Frontal cortex (tissue), 3 donors: ENCODE measurements at regions not wholly inside any gene's neighbourhood (a gene's known extent, or its start where the extent isn't known, plus 50 kb on each side); places are given as distances from the start of the nearest gene placed in this dataset.
"Not testable (repeated sequence)": the region's sequence is repeated elsewhere in the genome, so short reads cannot be mapped to it uniquely, and the experiment has no call there.

Experiments used
- DNase-seq, 2 donors: peaks; one replicate each; pipeline ENCODE4 v3.0.0; 2012; ENCODE audit warnings: low spot score in 2 of 2
- FAIRE-seq: peaks from 2 replicates; lab custom pipeline; 2012; peaks lifted over from hg19 to GRCh38; lab: Jason Lieb, UNC
- donor health status: control.
- donor health status: control.
- donor health status: control.

DNA sequence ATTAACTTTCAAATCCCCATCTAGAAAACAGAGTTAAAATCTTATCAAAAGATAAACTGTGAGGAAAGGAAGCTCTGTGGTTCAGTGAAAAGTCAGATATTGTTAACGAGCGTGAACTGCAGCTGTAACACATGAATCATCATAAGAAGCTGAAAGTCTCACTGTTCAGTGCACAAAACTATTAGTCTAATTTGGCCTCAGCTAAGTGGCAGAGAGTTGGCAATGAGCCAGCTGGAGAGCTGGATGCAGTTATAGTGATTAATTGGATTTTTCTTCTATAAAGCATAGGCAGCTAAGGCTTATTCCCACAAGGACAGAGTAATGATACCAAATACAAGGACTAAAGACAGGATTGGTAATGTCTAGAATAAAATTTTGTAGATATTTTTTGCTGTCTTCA, 101.1 kb upstream of the ABCB5 start:
- no peak for FAIRE-seq
- peak; percentile 6 to 10 for DNase-seq

DNA sequence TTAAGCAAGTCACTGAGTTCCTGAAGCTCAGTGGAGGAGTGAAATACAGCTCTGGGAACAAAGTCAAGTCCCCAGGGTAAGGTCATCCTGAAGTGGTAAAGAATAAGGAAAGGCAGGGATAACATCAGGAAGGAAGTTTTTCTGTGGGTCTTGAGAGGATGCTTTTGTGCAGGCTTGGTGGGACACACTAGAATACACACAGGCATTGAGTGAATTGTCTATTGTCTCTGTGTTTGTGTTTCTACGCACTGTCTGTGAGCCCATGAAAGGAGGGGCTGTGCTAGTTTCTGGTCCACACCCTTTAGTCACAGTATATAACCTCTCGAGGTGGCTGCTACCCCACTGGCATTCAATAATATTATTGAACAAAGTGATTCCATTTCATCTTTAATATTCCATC, 95.8 kb upstream of the ABCB5 start:
- no peak for DNase-seq
- no peak for FAIRE-seq

DNA sequence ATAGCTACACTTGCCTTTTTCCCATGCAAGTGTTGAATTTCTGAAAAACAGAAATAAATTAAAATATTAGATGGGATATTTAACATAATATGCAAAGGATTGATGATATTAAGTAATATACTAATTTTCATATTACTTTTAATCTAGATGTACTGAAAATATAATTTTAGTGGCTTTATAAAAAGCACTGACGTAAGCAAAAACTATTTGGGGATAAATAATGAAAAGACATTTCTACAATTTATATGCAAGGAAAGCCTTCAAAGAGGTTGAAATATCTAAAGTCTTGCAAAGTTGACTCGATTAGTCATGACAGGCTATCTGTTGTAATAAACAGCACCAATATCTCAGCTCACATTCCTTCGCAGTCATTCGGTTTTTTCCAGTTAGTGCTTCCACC, 94.9 kb upstream of the ABCB5 start:
- DNase-seq: no peak
- no peak for FAIRE-seq

DNA sequence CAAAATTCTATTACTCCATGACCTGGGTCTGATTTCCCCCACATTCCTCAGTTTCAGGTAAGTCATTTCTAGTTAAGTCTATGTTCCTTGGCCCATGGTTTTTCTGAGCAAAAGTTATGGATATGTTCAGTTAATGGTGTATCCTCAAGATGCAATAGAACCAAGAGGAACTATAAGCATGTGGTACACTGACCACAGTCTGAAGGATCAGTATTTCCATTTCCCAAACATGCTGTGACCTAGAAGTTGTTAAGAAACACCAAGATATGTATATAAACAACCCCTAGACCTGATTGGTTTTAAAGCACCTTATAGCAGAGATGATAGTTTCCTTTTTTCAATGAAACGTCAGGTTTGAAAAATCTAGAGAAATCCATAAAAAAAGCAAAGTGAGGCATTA, 94.2 kb upstream of the ABCB5 start:
- no peak for DNase-seq
- no peak for FAIRE-seq

DNA sequence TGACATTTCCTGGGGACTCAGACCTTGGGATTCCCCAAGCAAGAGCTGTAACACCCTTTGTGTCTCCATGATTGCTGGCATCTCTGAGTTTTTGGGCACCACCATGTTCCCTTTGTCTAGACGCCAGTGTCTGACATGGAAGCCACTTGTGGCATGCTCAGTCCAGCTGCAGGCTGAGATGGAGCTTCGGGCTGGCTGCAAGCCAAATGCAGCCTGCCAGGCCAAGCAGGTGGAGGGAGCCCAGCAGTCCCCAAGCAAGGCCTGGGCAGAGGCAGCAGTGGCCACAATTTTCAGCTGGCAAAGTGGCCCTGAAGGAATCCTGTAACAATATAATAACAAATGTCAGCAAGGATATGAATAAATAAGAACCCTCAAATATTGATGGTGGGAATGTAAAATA, 86.2 kb upstream of the ABCB5 start:
- DNase-seq (no peak), FAIRE-seq (no peak)

DNA sequence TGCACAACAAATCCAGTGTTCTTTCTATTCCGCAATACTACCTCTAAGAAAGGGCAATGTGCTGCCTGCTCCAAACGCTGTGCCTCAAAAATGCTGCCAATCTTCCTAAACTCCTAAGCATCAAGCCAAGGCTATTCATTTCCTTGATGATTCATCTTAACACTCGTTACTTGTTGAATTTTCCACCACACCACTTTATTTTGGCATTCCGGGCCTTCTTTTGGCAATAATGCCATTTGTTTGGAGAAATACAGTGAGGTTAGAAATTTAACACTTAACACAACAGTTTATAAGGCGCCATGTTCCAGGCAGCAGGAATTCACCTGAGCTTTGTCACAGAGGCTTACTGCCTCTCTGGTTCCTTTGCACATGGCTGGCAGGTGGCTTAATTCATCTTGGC, 82.6 kb upstream of the ABCB5 start:
- DNase-seq (no peak), FAIRE-seq (no peak)

DNA sequence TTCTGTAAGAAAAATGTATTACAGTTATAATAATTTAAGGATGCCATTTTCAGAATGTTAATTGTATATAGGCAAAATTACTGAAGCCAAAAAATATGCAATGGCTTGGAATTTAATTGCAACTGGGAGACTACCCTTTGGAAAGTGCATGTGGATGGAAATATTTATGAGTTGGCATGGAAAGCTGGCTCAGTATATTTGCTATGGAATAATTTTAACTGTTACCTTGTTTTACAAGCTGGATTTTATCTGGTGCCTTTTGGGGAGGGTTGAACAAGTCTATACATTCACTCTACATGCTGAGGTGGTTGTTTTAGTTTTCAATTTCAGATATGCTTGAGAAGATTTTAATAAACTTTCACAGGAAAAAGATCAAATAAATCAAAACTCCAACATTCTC, 80.9 kb upstream of the ABCB5 start:
- no peak for DNase-seq
- FAIRE-seq: no peak

DNA sequence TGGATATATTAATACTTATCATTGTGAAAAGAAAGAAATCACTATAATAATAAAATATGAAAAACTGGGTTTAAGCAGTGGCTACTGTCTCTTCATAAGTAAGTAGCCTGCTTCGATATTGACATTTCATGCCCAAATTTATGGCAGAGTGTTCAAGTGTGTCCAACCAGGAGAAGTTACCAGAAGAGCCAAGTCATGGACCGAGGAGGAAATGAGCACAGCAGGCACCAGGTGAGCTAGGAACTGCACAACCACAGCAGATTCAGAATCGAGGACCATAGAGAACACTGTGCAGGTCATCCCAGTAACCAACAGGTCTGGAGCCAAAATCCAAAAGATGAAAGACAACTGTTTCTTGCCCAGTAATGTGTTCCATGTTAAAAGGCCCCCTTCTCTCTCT, 79.9 kb upstream of the ABCB5 start:
- DNase-seq (no peak), FAIRE-seq (no peak)

DNA sequence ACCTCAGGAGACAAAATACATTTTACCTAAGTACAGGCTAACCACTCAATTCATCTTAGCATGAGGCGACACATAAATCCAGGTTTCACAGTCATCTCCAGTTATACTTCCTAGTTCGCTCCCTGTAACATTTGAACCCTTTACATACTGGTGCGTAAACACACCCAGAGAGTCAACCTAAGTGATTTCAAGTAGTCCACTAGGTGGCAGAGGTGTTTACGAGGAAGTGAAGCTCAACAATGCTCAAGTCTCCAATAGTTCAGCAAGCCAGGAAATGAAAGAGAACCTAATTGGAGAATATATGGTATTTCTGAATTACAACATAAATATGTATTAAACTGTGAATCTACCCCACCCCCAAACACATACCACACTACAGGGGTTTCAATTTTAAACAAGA, 76.3 kb upstream of the ABCB5 start:
- no peak for FAIRE-seq
- DNase-seq: no peak

DNA sequence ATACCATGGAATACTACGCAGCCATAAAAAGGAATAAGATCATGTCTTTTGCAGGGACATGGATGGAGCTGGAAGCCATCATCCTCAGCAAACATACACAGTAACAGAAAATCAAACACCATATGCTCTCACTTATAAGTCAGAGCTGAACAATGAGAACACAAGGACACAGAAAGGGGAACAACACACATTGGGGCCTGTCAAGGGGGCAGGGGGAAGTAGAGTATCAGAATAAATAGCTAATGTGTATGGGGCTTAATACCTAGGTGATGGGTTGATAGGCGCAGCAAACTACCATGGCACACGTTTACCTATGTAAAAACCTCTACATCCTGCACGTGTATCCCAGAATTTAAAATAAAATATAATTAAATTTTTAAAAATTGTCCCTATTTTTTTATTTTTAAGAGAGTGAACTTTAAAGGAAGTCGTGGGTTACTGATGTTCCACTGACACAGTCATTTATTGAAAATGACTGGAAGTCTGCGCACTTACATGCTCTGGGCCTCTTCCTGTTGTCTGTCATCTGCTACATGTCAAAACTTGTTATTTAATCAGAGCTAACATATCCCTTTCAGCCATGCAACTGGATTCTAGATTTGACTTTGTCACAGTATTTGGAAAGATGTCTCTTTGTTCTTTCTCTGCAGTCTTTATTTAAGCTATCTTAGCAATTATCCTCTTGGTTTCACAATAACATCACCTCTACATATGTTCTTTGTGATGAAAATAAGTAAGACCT, 73.7 kb upstream of the ABCB5 start:
- FAIRE-seq (no peak), DNase-seq (no peak)

DNA sequence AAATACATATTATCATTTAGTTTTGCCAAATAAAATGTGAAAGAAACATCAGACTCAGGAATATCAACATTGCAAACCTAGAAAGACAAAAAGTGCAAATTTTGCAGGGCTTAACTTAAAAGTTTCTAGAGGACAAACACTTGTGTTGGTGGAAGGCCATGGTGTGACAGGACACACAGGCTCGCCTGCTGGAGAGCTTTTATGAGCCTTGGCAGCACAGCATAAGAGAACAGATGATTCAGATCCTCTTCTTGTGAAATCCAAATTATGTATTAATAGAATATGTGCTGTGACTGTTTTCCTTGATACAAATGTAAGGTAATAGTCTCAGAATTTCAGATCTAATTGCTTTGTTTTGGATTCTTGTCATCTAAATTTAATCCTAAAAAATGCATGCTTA, 72.9 kb upstream of the ABCB5 start:
- DNase-seq (no peak), FAIRE-seq (no peak)

DNA sequence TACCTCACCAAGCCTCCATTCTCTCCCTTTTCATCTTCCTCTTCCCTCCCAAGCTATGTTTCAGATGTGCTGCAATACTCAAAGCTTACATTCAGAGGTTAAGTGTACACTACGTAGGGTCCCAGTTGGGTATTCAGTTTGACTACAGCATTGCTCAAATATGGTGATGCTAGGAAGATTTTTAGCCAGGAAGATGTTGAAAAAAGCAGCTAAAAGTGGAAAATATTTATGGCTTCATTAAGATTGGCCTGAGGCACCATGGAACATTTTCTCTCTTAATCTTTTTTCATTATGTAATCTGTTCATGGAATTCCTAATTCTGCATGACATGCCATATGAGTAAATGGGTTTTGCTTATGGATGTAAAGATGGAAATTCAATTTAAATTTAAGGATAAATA, 72.0 kb upstream of the ABCB5 start:
- FAIRE-seq (no peak), DNase-seq (no peak)

DNA sequence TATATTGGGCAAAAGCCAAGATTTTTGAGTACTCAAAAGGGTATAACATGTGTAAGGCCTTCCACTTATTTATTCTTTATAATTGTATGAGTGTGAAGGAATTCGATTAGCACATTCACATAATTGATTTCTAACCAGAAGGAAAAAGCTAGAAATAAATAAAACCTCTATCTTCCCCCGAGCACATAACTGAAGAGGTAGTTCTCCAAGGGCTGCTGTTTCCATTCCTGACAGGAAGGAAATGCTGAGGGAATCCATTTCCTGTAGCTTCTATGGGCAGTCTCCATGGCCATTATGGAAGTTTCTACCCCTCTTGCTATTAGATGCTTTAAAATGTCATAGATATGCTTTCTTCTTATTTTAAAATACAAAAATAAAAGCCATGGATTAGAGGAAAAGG, 70.5 kb upstream of the ABCB5 start:
- DNase-seq (no peak), FAIRE-seq (no peak)

DNA sequence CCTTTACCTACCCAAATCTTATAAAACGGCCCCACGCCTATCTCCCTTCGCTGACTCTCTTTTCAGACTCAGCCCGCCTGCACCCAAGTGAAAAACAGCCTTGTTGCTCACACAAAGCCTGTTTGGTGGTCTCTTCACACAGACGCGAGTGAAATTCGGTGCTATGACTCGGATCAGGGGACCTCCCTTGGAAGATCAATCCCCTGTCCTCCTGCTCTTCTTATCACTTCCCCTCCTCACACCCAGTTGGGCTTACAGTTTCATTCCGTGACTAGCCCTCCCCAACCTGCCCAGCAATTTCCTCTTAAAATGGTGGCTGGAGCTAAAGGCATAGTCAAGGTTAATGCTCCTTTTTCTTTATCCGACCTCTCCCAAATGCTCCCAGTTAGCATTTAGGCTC, 68.5 kb upstream of the ABCB5 start:
- not testable (repeated sequence) for DNase-seq, FAIRE-seq

DNA sequence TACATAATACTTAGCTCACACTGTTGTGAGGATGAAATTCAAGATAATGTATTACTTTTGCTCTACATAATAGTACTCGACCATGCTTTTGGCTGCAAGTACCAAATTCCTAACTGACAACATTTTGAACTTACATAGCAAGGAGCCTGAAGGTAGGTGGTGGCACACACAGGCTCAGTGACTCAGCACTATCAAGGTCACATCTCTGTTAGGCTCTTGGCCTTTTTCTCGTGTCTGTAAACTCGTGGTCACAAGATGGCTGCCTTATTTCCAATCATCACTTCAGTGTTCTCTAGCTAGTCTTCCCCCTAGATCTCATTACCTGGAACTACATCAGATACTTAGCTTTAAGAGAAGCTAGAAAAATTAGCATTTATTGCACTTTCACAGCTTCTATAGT, 61.4 kb upstream of the ABCB5 start:
- DNase-seq: no peak
- no peak for FAIRE-seq

DNA sequence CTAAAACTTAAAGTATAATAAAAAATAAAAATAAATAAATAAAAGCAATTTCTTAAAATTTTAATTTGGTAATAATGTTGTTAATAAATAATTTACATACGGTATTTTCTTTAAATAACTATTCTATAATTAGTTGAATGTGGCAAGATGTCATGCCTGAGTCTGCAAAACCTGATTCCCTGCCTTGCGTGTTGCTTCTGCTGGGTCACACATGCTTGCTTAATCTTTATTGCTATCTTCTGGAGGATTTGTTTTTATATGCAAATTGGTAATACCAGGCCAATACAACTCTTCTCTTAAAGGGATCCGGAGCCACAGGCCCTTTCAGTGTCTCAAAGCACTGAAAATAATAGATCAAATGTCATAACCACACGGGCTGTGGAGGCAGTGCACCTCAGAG, 59.4 kb upstream of the ABCB5 start:
- FAIRE-seq (no peak), DNase-seq (no peak)

DNA sequence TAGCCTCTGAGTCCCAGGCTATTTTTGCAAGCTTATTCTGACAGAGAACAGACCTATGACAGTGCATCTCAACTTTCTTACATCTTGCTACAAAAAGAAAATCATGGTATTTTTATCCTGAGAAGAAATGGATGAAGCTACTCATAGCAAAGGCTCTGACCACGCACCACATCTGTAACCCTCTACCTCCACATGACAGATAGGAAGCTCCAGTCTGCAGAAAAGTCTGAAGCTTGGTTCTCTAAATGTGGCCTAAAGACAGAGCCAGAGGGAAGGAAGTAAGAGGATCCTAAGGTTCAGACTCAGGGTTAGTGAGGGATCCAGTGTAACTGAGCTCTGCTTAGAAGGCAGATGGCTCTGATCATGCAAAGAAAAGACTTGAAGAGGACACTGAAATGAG, 58.4 kb upstream of the ABCB5 start:
- FAIRE-seq: no peak
- no peak for DNase-seq

DNA sequence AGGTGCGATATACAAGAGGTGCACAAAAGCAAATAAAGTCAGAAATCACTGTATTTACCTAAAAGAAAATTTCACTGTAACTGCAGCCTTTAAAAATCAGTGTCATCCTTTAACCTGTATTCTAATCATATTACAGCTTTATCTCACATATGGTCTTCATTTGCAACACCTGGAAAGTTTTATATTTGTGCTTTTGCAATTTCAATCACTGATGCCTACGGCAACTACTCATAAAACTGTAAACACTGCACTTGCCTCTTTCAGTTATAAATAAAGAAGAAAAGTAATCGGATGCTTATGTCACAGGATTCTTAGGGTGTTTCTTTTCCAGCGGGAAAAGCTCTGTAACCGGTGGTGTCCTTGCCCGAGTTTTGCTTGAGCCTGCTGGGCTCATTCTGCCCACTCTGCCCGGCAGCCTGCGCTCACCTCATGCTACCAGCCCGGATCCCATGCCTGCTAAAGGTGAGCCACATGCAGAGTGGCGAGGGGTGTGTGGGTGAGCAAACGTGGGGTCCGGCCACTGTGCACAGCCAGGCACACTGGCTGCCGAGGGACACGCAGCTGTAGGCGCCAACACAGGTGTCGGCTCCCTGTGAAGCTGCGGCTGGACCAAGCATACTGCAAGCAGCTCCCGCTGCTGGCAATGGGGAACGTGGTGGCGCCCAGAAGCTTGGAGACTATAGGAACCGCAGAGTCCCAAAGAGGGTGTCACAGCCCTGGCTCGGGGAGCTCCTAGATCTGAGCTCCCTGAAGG, 56.3 kb upstream of the ABCB5 start:
- DNase-seq (no peak), FAIRE-seq (no peak)

DNA sequence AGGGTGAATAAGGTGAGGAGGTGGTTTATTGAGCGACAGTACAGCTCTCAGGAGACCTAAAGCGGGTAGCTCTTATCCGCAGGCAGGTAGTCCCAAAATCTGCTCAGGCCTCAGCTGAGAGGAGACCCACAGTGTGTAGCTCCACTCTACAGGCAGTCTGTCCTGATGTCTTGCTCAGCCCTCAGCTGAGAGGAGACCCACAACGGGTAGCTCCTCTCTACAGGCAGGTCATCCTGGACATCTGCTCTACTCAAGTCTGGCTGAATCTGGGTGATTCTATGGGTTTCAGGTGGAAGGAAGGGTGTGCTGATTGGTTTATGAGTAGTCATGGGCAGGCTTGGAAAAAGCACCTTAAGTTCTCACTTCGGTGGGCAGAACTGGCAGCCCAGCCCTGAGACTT, 55.6 kb upstream of the ABCB5 start:
- DNase-seq: no peak
- FAIRE-seq: no peak

DNA sequence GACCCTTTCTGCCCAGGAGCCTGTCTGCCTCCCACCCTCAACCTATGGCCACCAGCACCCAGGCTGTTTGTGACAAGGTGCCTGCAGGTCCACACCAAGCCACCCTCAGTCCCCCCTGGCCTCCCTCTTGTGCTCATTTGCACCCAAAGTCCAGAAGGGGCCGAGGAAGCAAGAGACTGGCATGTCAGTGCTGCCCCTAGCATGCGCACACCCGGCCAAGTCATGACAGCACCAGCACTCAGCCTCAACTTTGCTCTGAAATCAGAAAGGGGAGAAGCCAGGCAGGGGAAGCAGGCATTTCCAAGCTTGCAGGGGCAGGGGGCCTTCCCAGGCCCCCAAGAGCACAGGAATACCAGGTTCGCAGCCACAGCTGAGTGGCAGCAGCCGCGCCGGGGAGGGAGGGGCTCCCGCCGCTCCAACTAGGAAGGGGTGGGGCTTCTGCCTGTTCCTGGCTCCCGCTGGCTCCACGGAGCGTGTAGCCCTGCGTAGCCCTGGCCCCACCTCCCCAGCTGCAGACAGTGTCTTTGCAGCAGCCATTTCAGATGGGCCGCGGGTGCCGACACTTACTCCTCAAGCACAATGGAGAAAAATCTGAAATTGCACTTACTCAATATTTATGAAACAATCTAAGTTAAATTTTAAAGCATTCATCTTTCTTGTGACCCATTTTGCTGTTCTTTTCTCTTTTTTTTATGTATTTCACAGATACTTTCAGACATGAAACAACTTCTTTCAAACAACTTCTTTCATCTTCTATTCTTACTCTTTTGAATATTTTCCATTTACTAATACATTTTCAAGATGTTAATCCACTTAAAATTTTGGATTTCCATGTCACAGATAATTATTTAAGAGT, 54.9 kb upstream of the ABCB5 start:
- DNase-seq (no peak), FAIRE-seq (no peak)

DNA sequence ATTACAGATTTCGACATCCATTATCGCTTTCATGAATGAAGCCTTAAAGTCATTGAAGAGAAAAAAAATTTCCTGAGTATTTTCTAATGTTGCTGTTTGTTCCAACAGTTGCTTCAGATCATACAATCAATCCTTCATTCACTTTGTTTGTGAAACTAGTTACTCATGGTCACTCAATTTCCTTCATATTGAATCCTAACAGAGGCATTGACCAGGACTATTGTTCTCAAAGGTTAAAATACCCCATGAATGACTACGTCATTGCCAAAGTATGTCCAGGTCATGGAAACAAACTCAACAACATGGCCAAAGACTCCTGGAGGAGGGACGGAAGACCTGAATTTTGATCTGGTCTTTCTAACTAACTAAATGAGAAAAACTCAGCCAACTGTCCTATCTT, 54.0 kb upstream of the ABCB5 start:
- FAIRE-seq (no peak), DNase-seq (no peak)
